Endodermal cell (in vitro differentiated cells): ENCODE measurements at regions not wholly inside any gene's neighbourhood (a gene's known extent, or its start where the extent isn't known, plus 50 kb on each side); places are given as distances from the start of the nearest gene placed in this dataset.

Experiments
- DNase-seq: peaks from one replicate; pipeline ENCODE4 v3.0.0-alpha.2; 2017
- H3K27ac ChIP-seq: 2 replicates; pipeline ENCODE4 v1.5.1; 2013; ENCODE audit warnings: mild to moderate bottlenecking, low read depth, low read length, moderate library complexity
- H3K27me3 ChIP-seq: 2 replicates; pipeline ENCODE4 v1.6.1; 2013; ENCODE audit warnings: mild to moderate bottlenecking, low read length, moderate library complexity; ENCODE audit not compliant: insufficient read depth, control insufficient read depth, poor library complexity, severe bottlenecking
- H3K36me3 ChIP-seq: 2 replicates; pipeline ENCODE4 v1.7.0; 2013; ENCODE audit warnings: mild to moderate bottlenecking, low read length, moderate library complexity; ENCODE audit not compliant: control insufficient read depth, insufficient read depth
- H3K4me1 ChIP-seq: one replicate; pipeline ENCODE4 v1.7.0; 2013; ENCODE audit warnings: low read length; ENCODE audit not compliant: control insufficient read depth, insufficient read depth
- H3K4me3 ChIP-seq: 2 replicates; pipeline ENCODE4 v1.5.1; 2013; ENCODE audit warnings: mild to moderate bottlenecking, low read length, moderate library complexity
- H3K9ac ChIP-seq: 2 replicates; pipeline ENCODE4 v1.6.1; 2013; ENCODE audit warnings: mild to moderate bottlenecking, low read length, moderate library complexity; ENCODE audit not compliant: poor library complexity, severe bottlenecking; ENCODE audit errors: extremely low read depth
- H3K9me3 ChIP-seq: 2 replicates; pipeline ENCODE4 v1.6.1; 2013; ENCODE audit warnings: mild to moderate bottlenecking, low read length, moderate library complexity; ENCODE audit not compliant: control insufficient read depth
- H3K27ac Mint-ChIP-seq: 2 replicates; pipeline ENCODE4 v1.8.0; 2020; ENCODE audit warnings: mixed read lengths
- H3K27me3 Mint-ChIP-seq: 2 replicates; pipeline ENCODE4 v1.8.0; 2021; ENCODE audit warnings: mild to moderate bottlenecking, mixed read lengths; ENCODE audit not compliant: insufficient read depth
- H3K36me3 Mint-ChIP-seq: 2 replicates; pipeline ENCODE4 v1.8.0; 2020; ENCODE audit warnings: low read depth, mixed read lengths
- H3K4me1 Mint-ChIP-seq: 2 replicates; pipeline ENCODE4 v1.8.0; 2020; ENCODE audit warnings: mixed read lengths
- H3K4me3 Mint-ChIP-seq: 2 replicates; pipeline ENCODE4 v1.8.0; 2020; ENCODE audit warnings: mild to moderate bottlenecking, moderate library complexity, mixed read lengths
- H3K9me3 Mint-ChIP-seq: 2 replicates; pipeline ENCODE4 v1.8.0; 2020; ENCODE audit warnings: mild to moderate bottlenecking, mixed read lengths
- CTCF ChIP-seq: fragments of 200-600 bp; sonication (generic); conservative IDR thresholded peaks from 2 replicates; pipeline ENCODE4 v1.5.0; 2021; ENCODE audit warnings: antibody characterized with exemption, mild to moderate bottlenecking
- WGBS, 2 experiments: methylation state at CpG; one replicate each; pipeline versions ENCODE4 v1.1.5 to v1.1.7; 2013; ENCODE audit warnings: missing lambda C conversion rate in 2 of 2, mixed read lengths in 1 of 2; ENCODE audit not compliant: insufficient coverage in 1 of 2, insufficient read length in 1 of 2; 5-methylcytosine and 5-hydroxymethylcytosine counted together

GRCh38 chr16:54443352-54443751 lies 156.8 kb upstream of the IRX3 start:
- Histone ChIP-seq H3K27me3 (peaks cover 9% of the 10 kb centered on the region), H3K4me1 (no peaks in the 10 kb centered on the region), H3K9ac (no peak overlapping the region), H3K9me3 (peaks cover 20% of the 10 kb centered on the region), H3K27ac (no peak overlapping the region), H3K4me3 (no peak overlapping the region), H3K36me3 (no peaks in the 10 kb centered on the region)
- Mint-ChIP-seq H3K4me3 (no peak overlapping the region), H3K27ac (no peak overlapping the region), H3K4me1 (peaks cover 4% of the 10 kb centered on the region), H3K9me3 (peaks cover 9% of the 10 kb centered on the region), H3K36me3 (no peaks in the 10 kb centered on the region), H3K27me3 (peaks cover 25% of the 10 kb centered on the region)
- TF ChIP-seq CTCF = no peak
- no peak for DNase-seq

GRCh38 chr16:54442864-54443263 lies 156.3 kb upstream of the IRX3 start:
- Histone ChIP-seq H3K27ac (no peak overlapping the region), H3K4me3 (no peak overlapping the region), H3K9ac (no peak overlapping the region), H3K4me1 (no peaks in the 10 kb centered on the region), H3K27me3 (peaks cover 9% of the 10 kb centered on the region), H3K36me3 (no peaks in the 10 kb centered on the region), H3K9me3 (peaks cover 20% of the 10 kb centered on the region)
- H3K27ac Mint-ChIP-seq = no peak overlapping the region
- peaks cover 30% of the 10 kb centered on the region for H3K27me3 Mint-ChIP-seq
- no peaks in the 10 kb centered on the region for H3K36me3 Mint-ChIP-seq
- 83 to 86% methylated on average over 3 to 5 of the region's 5 CpGs for WGBS, 2 experiments
- H3K9me3 Mint-ChIP-seq = peaks cover 9% of the 10 kb centered on the region
- DNase-seq = no peak
- no peaks in the 10 kb centered on the region for H3K4me1 Mint-ChIP-seq
- no peak overlapping the region for H3K4me3 Mint-ChIP-seq
- TF ChIP-seq CTCF = no peak

- H3K4me1 ChIP-seq = no peaks in the 10 kb centered on the region
- Mint-ChIP-seq H3K4me3 (no peak overlapping the region), H3K27ac (no peak overlapping the region), H3K9me3 (peaks cover 5% of the 10 kb centered on the region), H3K36me3 (no peaks in the 10 kb centered on the region), H3K4me1 (no peaks in the 10 kb centered on the region), H3K27me3 (peaks cover 38% of the 10 kb centered on the region)
- H3K9ac ChIP-seq = no peak overlapping the region
- TF ChIP-seq CTCF = no peak
- H3K27ac ChIP-seq = no peak overlapping the region
- H3K4me3 ChIP-seq = no peak overlapping the region
- 86 to 90% methylated on average over 3 of the region's 3 CpGs for WGBS, 2 experiments
- H3K9me3 ChIP-seq = peaks cover 4% of the 10 kb centered on the region
- peaks cover 9% of the 10 kb centered on the region for H3K27me3 ChIP-seq
- no peaks in the 10 kb centered on the region for H3K36me3 ChIP-seq
- DNase-seq = no peak
Observed at GRCh38 chr16:54438469-54438868, 151.9 kb upstream of the IRX3 start.
